Ishikawa (cell line): ENCODE measurements at regions not wholly inside any gene's neighbourhood (a gene's known extent, or its start where the extent isn't known, plus 50 kb on each side); places are given as distances from the start of the nearest gene placed in this dataset.

Experiments
- CEBPB ChIP-seq: IDR thresholded peaks from 2 replicates; pipeline ENCODE4 v1.6.1; 2012
- CREB1 ChIP-seq: IDR thresholded peaks from 2 replicates; pipeline ENCODE4 v1.6.1; 2012; ENCODE audit warnings: low read depth
- EGR1 ChIP-seq: IDR thresholded peaks from 2 replicates; pipeline ENCODE4 v1.6.1; 2012
- EP300 ChIP-seq: IDR thresholded peaks from 2 replicates; pipeline ENCODE4 v1.6.1; 2012; ENCODE audit warnings: borderline replicate concordance
- FOXM1 ChIP-seq: IDR thresholded peaks from 2 replicates; pipeline ENCODE4 v1.6.1; 2012; ENCODE audit warnings: low read depth, borderline replicate concordance
- NFIC ChIP-seq: IDR thresholded peaks from 2 replicates; pipeline ENCODE4 v1.6.1; 2012
- RAD21 ChIP-seq: IDR thresholded peaks from 2 replicates; pipeline ENCODE4 v1.6.1; 2012; ENCODE audit warnings: low read depth
- TAF1 ChIP-seq: IDR thresholded peaks from 2 replicates; pipeline ENCODE4 v1.6.1; 2012; ENCODE audit warnings: low read depth, mild to moderate bottlenecking
- TCF12 ChIP-seq: IDR thresholded peaks from 2 replicates; pipeline ENCODE4 v1.6.1; 2012; ENCODE audit warnings: low read depth
- TEAD4 ChIP-seq: IDR thresholded peaks from 2 replicates; pipeline ENCODE4 v1.6.1; 2012
- YY1 ChIP-seq: IDR thresholded peaks from 2 replicates; pipeline ENCODE4 v1.6.1; 2012; ENCODE audit warnings: low read depth
- ZBTB7A ChIP-seq: IDR thresholded peaks from 2 replicates; pipeline ENCODE4 v1.6.1; 2012; ENCODE audit warnings: low read depth
- TF ChIP-seq, protein P1 (sequence below): IDR thresholded peaks from 2 replicates; pipeline ENCODE4 v1.6.1; 2012
- TF ChIP-seq, protein P2 (sequence below): IDR thresholded peaks from 2 replicates; pipeline ENCODE4 v1.6.1; 2012
- TF ChIP-seq, protein P3 (sequence below): IDR thresholded peaks from 2 replicates; pipeline ENCODE4 v1.6.1; 2012; ENCODE audit warnings: low read depth, mild to moderate bottlenecking

DNA sequence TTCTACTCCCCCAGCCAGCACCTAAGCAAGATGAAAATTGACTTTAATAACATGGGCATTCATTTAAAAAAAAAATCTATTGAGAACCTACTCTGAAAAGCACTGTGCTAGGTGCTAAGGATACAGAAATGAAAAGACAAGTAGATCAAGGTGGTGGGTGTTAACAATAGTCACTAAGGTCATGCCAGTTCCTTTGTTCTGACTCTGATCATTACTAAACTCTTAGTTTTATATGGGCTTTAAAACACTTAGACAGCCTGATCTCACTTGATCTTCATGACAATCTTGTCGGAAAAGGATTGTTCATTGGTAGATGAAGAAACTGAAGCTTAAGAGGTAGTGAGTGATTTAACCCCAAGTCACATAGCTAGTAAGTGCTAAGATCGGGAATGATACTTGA is 285.7 kb upstream of the PRDM1 start:
- TF ChIP-seq NFIC: no peak
- no peak for TF ChIP-seq ZBTB7A
- TF ChIP-seq TAF1: no peak
- no peak for TF ChIP-seq EGR1
- TF ChIP-seq EP300: no peak
- no peak for TF ChIP-seq TEAD4
- TF ChIP-seq, protein P1, sequence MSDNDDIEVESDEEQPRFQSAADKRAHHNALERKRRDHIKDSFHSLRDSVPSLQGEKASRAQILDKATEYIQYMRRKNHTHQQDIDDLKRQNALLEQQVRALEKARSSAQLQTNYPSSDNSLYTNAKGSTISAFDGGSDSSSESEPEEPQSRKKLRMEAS: no peak
- TF ChIP-seq CREB1: no peak
- no peak for TF ChIP-seq YY1
- no peak for TF ChIP-seq TCF12
- TF ChIP-seq, protein P2, sequence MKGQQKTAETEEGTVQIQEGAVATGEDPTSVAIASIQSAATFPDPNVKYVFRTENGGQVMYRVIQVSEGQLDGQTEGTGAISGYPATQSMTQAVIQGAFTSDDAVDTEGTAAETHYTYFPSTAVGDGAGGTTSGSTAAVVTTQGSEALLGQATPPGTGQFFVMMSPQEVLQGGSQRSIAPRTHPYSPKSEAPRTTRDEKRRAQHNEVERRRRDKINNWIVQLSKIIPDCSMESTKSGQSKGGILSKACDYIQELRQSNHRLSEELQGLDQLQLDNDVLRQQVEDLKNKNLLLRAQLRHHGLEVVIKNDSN: no peak
- TF ChIP-seq RAD21: no peak
- TF ChIP-seq FOXM1: no peak
- TF ChIP-seq, protein P3, sequence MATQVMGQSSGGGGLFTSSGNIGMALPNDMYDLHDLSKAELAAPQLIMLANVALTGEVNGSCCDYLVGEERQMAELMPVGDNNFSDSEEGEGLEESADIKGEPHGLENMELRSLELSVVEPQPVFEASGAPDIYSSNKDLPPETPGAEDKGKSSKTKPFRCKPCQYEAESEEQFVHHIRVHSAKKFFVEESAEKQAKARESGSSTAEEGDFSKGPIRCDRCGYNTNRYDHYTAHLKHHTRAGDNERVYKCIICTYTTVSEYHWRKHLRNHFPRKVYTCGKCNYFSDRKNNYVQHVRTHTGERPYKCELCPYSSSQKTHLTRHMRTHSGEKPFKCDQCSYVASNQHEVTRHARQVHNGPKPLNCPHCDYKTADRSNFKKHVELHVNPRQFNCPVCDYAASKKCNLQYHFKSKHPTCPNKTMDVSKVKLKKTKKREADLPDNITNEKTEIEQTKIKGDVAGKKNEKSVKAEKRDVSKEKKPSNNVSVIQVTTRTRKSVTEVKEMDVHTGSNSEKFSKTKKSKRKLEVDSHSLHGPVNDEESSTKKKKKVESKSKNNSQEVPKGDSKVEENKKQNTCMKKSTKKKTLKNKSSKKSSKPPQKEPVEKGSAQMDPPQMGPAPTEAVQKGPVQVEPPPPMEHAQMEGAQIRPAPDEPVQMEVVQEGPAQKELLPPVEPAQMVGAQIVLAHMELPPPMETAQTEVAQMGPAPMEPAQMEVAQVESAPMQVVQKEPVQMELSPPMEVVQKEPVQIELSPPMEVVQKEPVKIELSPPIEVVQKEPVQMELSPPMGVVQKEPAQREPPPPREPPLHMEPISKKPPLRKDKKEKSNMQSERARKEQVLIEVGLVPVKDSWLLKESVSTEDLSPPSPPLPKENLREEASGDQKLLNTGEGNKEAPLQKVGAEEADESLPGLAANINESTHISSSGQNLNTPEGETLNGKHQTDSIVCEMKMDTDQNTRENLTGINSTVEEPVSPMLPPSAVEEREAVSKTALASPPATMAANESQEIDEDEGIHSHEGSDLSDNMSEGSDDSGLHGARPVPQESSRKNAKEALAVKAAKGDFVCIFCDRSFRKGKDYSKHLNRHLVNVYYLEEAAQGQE: no peak
- TF ChIP-seq CEBPB: no peak

DNA sequence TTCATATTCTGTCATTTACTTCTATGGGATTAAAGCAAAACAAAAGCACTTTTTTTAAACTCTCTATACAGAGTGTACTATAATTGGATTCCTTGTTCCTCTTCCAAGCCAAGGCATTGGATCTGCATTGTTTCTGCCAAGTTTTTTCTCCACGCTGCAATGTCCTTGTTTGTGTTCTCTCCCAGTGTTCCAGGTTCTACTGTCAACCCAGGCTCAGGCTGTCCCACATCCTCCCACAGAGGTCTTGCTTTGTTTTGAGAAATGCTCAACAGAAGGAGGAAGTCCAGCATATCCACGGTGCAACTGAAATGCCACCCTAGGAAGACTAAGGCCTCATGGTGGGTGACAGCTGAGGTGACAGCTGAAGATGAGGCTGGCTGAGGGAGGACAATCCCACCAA is 287.1 kb upstream of the PRDM1 start:
- no peak for TF ChIP-seq CREB1
- TF ChIP-seq, protein P2: no peak
- TF ChIP-seq FOXM1: no peak
- TF ChIP-seq, protein P1: no peak
- no peak for TF ChIP-seq NFIC
- no peak for TF ChIP-seq EGR1
- TF ChIP-seq TEAD4: no peak
- TF ChIP-seq, protein P3: no peak

DNA sequence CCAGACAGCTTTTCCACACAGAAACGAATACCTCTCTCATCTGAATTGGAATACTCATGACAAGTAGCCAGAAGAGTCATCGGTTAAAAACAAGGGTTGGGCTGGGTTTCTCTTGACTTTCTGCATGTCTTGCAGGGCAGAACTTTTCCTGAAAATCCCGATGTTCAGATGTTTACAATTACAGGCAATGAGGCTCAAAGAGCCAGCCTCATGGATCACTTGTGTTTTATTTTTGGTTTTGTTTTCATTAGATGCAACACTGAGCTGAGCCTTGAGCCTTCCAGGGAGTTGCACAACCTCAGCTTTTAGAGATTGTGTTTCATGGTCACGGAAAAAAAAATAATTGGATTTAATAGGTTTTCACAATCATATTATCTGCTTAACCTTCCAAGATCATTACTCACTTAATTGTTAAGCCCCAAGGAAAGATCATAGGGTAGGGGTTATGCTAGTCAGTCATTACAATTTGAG is 288.1 kb upstream of the PRDM1 start:
- TF ChIP-seq, protein P3: no peak
- TF ChIP-seq YY1 (no peak), CEBPB (peak; percentile 57)

DNA sequence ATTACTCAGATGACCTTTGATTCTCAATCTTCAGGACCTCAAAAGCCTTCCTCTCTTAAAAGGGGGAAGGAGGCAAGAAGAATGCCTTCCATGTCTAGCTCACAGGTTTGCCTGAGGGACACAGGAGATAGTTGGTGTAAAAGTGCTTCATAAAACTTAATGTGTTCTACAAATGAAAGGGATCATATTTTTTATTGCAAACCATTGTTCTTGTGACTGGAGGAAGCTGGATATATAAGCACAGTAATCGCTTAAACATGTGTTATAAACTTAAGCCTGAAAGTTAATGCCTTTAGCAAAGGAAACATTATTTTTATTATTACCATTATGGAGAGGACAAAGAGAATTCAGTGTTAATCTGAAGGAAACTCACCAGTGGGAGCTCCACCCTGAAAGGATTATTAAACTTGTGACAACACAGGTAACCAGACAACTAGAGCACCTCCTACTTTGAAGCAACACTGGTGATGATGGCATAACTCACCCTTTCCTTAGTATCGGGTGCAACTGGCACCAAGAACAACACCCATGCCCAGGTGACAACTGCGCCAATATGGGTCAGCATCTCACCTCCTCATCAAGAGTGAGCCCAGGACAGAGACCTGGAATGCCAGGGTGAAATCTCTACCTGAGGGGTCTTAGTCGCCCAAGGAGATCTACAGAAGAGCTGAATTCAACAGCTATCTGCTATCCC is 288.7 kb upstream of the PRDM1 start:
- no peak for TF ChIP-seq RAD21
- no peak for TF ChIP-seq EGR1
- TF ChIP-seq YY1: no peak
- TF ChIP-seq, protein P2: no peak
- TF ChIP-seq NFIC: no peak
- no peak for TF ChIP-seq ZBTB7A
- TF ChIP-seq, protein P1: no peak
- TF ChIP-seq, protein P3: no peak
- no peak for TF ChIP-seq FOXM1
- TF ChIP-seq EP300: no peak
- TF ChIP-seq TAF1: no peak
- no peak for TF ChIP-seq CEBPB
- no peak for TF ChIP-seq CREB1
